NCI-H2029 treated with DMSO at 0.1 percent for 48 hours (cell line): ENCODE measurements at regions not wholly inside any gene's neighbourhood (a gene's known extent, or its start where the extent isn't known, plus 50 kb on each side); places are given as distances from the start of the nearest gene placed in this dataset.
A peak's percentile ranks its signal among the peaks of the same experiment; 100 is the strongest.

ENCODE experiments used
- DNase-seq: peaks from one replicate; lab custom pipeline; 2025; lab: John Stamatoyannopoulos, UW

DNA sequence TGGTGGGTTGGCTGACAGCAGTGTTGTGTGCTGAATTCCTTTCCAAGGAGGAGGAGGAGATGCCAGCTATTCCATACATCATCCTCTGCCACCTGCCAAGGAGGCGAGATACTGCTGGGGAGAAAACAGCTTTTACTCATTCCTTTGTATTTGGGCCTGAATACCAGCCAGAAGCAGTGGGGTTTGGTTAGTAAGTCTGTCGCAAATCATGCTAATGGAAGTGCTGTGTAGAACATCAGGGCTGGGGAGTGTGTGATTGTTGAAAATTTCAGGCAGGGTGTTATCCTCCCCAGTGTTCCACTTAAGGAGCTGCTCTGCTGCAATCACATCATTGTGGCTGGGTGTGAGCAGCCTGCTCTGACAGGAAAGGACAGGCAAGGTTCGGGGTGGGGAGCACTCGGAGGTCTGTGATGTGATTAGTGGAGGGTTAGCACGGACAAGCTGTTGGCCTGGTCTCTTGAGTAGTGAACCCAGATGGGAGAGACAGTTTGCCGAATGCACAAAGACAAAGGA is 128.2 kb upstream of the DLX2 start:
- no peak for DNase-seq

DNA sequence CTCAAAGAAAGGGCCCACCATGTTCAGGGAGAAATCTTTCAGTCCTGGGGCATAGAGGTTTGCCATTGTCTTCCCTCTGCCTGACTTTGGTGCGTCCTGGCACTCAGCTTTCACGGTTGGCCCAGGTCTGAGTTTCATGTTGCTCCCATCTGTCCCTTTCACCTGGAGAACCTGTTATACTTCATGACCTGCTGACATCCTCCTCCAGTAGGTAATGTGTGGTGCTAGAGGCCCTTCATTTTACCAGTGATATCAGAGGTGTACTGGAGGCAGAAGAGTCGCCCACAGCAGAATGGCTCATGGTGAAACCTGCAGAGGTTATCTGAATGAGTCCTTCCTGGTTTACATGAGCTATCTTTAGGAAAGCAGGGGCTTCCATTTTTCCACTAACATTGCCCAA is 128.8 kb upstream of the DLX2 start:
- DNase-seq = no peak

DNA sequence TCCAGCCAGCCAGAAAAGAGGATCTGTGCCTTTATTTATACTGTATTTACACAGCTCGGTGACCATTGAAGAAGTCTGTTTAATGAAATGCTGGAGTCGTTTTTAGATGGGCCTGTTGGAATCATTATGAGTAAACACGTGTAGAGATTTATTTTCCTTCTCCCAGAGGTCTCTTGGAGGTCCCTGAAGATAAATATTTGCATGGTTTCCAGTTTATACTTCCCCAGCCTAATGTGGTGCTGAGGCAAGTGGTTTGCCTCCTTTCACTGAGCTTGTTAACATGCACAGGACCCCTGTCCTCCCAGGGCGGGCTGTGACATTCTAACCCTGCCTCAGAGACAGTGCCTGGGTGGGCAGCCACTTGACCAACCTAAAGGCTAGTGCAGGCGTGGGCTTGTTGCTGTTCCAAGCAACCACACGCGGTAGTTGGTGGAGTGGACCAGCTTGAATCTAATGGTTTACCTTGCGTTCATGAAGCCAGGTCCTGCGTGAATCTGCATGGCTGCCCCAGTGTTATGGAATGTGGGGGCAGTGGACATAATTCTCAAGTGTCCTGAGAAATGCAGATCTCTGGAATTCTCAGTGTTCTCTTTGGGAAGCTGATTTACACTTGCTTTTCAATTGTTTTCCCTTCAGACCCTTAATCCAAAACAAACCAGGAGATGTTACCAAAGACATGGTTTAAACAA is 130.2 kb upstream of the DLX2 start:
- DNase-seq = no peak

DNA sequence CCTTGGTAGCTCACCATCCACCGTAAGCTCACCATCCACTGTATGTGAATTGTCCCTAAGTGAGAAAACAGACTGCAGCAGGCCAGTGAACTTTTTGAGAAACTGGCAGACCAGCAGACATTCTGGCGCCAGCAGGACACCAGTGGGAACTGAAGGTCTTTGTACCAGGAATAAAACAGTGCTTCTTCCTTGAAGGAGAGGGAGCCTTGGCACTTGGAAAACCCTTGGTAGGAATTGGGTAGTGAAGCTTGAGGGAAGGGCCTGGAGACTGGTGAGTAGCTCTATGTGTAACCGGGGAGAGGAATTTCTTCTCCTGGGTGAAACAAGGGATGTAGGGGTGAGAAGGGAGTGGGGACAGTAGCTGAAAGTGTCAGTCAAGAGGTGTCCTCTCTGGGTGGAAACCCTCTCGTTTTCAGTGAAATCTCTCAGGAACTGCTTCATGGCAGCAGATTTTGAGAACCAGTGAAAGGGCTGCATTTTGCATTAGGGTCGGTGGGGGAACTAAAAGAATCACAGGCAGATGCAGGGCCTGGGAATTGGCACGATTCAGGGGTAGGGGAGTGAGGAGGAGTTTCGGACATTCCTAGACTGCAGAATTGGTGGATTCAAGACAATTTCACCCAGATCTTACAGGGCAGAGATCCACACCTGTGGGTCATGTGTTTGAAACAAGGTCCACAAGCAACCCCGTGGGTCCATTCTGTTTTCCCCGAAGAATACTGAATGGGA is 131.5 kb upstream of the DLX2 start:
- no peak for DNase-seq

DNA sequence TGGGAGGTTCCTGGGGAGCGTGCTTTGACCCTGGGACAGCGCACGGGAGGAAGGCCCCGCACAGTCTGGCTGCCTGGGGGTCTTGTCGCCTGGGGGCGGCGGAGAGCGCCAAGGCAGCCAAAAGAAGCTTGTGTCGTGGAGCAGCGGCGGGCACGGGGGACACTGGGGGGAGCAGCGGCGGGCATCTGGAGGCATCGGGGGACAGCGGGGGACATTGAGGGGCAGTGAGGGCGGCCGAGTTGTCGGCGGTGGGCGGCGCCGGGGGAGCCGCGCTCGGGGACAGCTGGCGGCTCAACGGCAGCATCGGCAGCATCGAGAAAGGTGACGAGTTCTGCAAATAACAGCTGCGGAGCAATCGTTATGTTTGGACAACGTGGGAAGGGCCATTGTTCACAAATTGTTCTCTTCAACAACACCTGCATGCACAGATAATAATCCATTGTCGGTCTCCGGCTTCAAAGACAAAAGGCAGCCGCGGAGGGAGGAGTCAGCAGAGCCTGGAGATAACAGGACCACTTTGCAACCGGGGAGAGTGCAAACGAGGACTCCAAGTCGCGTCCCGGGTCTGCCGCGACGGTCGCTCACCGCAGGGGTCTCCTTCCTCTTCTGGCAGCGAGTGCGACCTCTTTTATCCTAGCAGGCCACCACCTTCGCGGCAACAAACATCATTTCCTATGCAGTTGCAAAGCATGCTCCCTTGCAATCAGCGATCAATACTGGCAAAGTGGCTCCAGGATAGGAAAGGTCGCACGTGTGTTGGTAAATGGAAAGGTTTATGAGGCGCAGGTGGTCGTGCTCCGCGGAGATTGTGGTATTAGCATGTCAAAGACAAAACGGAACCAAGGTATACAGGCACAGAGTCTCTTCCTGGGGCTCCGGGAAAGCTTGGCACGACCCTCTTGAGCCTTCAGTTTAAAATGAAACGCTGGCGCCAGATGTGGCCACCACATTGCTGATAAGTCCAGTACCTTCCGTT is 132.3 kb upstream of the DLX2 start:
- peak; percentile 50 for DNase-seq

DNA sequence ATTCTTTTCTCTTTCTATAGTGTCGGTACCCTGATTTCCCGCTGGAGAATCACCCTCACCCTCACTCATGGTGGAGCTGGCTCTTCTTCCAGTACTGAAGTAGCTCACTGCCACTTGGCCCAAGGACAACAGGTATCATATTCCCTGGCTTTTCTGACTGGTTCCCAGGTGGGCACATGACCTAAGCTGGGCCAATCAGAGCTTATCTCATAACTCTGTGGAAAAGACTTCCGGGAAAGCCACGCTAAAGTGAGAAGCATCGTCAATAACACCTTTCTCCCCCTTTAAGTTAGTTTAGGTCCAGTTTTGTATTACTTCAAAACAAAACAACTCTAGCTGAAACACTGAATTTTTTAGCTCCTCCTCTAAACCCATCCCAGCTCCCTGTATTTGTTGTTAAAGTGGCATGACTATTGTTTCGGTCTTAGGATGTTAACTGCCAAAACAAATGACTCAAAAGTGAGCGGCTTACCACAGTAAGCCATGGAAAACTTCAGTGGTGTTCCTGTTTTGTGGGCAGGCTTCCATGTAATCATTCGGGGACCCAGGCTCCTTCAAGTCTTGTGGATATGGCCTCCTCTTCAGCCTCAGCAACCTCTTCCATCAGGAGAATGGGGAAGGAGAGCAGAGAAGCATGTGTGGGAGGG is 137.4 kb upstream of the DLX2 start:
- peak; percentile 60 for DNase-seq

DNA sequence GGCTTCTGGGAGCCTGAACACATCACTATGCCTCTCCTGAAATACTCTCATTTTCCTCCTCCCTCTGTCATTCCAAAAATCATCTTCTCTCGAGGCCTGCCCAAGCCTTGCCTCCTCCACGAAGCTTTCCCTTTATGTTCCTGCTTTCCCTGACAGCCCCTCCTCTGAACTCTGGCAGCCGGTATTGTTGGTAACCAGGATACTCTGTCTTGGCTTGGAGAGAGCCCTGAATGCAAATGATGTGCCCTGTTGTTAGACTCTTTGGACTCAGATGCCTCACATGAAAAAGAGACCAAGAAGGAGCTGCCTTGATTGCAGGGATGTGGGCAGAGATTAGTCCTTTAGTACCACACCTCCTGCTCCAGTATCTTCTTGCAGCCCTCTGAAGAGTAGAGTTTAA is 138.5 kb upstream of the DLX2 start:
- no peak for DNase-seq

DNA sequence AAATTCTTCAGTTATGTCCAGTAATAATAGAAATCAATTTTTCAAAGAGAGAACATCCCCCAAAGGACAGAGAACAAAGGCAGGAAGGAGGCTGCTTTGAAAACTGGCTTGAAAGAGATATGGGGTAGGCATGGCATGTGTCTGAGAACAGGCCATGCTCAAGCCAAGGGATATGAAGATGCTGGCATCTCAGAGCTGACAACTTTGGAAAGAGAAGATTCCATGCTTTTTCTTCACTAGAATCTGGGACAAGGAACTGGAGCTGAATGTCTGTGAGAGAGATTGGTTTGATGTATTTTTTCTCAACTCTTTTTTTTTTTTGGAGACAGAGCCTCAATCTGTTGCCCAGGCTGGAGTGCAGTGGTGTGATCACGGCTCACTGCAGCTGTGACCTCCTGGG is 139.8 kb upstream of the DLX2 start:
- no peak for DNase-seq

DNA sequence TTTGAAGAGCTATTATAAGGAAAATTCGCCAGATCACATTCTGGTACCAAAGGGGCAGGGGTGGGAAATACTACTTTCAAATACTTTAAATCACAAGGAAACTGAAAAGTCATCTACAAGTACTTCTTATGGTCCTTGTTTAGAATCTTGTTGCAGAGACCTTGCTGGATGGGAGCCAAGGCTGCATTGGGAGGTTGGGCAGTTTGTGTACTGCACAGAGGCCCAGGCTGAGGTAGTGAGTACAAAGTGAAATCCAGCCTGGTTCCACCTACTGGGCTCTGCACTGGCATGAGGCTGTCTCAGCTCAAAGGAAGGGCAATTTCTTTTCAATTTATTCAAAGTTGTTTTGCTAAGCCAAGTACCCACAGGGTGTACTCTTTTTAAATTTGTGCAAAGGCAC is 140.3 kb upstream of the DLX2 start:
- DNase-seq = no peak

DNA sequence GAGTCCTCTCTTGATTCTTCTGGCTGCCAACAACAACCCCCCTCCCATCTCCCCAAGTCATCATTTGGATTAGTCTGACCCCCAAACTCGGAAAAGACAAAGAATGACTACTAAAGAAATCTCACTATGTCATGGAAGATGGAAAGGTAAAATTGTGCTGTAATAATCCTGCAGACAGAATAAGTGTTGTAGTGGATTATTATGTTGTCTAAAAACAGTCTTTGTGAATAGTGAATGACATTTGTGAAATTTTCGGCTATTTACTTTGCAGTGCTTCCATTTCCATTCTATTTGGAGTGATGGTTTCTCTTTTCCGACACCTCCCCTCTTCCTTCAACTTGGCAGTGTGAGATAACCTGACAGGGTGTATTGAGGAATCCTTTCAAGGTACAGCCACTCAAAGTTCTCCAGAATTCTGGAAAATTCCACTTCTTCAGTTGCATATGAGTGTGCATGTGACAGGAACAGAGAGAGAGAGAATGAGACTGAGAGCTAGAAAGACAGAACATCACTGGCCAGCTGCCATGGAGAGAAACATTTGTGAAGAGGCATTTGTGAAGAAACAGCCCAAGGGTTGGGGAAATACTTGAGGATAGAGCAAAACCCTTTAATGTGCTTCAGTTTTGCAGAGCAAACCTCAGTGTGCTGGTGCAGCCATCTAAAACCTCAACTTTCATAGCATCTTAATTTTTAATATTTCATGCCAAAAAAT is 141.9 kb upstream of the DLX2 start:
- no peak for DNase-seq

DNA sequence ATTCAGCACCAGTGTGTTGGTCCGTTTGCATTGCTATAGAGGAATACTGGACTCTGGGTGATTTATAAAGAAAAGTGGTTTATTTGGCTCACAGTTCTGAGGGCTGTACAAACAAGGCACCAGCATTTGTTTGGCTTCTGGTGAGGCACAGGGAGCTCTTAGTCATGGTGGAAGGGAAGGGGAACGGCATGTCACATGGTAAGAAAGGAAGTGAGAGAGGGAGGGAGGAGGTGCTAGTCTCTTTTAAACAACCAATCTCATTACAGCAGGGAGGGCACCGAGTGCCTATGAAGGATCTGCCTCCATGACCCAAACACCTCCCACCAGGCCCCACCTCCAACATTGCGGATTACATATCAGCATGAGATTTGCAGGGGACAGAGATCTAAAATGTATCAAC is 143.9 kb upstream of the DLX2 start:
- no peak for DNase-seq

DNA sequence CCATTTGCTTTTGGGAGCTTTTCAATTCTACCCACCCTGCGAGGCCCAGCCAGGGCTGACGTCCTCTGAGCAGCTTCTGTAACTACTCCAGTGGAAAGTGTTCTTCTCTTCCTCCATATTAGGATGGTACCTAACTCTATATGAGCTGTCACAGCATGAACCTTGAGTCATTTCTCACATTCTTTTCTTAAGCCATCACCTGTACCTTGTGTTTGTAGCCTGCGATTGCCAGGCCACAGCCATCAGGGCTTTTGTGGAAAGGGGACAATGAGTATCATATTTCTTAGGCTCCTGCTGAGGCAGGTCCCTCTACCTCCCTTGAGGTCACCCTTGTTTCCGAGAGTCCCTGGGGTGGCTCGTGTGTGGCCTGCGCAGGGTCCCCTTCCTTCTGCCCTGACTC is 144.5 kb upstream of the DLX2 start:
- no peak for DNase-seq

DNA sequence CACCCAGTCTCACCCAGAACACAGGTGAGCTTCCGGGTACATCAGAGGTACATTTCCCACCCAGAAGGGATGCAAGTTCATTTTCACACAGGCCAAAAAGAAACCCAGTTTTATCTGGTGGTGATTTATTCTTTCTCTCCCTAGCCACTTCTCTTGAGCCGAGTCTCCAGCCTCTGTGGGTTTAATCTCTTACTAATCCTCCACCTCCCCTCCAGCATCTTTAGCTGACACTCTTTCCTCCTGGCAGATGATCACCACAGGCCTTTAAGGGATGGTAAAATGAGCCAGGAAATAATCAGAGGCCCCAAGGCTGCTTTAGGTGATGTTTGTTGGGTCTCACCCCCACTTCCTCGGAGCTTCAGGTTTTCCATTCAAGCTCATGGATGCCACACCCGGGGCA is 145.7 kb upstream of the DLX2 start:
- no peak for DNase-seq

DNA sequence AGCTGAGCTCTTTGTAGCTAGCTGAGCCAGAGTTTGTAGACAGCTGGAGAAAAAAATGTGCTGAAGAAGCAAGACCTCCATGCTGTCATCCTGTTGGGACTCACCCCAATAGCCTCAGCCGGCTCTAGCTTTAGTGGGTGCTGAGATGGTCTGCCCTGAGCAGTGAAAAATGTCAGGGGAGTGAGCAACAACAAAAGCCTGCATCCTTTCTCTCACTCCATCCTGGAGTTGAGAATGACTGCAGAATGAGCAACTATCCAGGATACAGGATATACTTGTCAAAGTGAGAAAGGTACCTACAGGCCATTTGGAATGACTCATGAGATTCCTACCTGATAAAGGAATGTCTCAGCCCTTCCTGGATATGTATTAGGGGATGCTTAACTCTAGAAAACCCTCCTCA is 146.1 kb upstream of the DLX2 start:
- DNase-seq = no peak

DNA sequence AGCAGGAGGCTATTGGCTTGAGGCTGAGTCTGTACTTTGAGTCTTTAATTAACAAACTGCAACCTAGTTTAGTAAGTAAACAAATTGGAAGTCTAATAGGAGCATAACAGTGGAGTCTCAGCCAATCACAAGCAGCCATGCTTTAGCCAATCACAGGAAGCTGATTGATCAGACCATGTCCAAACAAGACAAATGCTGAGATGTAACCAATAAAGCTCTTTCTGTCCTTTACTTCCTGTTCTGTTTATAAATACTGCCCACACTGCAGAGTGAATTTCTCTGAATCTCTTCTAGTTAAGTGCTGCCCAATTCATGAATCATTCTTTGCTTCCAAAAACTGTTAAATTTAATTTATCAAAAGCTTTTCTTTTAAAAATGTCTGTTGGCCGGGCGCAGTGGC is 146.6 kb upstream of the DLX2 start:
- no peak for DNase-seq

DNA sequence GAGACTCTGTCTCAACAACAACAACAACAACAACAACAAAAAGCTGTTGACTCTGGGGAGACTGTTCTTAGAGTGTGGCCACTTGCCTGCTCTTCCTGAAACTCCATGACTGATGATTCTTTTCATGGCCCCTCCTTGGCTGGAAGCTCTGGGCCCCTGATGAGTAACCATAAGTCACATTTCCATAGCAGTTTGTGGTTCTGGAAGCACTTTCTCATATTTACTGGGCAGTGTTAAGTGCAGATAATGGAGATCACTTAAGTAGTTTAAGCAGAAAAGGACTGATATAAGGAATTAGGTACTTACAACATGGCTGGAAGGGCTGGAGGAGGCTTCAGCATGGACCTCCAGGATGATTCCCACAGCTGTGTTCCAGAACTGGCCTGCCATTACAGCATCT is 147.3 kb upstream of the DLX2 start:
- DNase-seq = no peak

DNA sequence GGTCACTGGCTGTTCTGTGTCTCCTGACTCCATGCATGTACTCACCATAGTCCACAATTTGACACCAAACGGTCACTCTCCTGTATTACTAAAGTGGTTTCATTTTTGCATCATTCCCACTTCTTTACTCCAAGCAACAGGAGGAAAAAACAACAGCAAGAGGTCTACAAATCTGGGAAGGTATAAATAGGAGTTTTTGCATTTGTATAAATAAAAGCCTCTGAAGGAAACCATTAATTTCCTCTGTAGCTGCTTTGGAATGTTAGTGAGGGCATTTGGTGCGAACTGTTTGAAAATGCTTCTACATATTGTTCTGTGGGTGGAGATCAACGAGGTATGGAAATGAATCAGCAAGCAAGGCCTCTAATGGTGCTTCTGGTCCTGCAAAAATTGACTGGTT is 148.5 kb upstream of the DLX2 start:
- no peak for DNase-seq

DNA sequence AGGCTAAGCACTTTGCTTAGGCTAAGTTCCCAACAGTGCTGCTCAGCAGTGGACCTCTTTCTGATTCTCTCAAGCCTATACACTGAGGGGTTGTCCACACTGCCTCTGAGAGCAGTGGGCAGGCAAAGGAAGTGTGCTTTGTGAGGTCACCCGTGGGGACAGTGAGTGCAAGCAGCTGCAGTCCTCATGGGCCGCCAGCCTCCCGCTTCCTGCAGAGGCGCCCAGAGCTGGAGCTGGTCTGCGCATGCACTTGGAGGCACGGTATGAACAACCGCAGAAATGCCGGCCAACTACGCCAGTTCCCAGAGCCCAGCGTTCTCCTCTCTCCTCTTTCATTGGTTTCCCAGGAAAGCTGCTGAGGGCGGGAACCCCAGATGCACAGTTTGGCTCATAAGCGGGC is 149.5 kb upstream of the DLX2 start:
- no peak for DNase-seq

DNA sequence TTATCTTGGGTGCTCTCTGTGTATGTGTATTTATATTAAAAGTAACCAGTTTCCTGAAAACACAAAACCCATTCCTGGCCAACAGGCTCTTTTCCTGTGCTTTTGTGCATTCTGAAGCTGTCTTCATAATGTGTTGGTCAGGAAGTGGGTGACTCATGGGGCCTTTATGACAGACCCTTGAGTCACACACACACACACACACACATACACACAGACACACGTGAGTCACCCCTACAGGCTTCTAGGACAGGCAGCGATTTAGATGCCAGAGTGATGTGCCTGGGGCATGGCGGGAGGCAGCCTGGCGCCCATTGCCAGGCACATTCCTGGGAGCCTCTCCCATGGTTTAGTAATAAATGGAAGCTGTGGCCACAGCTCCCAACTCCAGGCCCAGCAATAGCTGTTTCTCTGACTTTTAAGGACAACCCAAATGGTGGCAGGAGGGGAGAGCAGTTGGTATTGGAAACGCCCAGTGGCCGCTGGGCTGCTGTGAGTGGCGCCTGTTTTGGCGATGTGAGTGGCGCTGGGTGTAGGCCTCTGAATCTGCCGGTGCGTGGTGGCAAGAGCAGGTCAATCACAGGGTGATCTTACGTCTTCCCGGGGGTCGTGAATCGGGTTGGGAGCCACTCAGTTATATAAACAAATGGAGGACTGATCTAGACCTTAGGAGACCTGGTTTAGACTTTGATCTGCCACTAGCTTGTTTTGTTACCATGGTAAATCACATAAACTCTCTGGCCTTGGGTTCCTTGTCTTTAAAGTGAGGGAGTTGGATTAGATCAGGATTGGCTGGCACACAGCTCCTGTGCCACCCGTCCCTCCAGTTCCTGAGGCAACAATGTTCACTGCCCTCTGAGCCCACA is 150.7 kb upstream of the DLX2 start:
- no peak for DNase-seq

DNA sequence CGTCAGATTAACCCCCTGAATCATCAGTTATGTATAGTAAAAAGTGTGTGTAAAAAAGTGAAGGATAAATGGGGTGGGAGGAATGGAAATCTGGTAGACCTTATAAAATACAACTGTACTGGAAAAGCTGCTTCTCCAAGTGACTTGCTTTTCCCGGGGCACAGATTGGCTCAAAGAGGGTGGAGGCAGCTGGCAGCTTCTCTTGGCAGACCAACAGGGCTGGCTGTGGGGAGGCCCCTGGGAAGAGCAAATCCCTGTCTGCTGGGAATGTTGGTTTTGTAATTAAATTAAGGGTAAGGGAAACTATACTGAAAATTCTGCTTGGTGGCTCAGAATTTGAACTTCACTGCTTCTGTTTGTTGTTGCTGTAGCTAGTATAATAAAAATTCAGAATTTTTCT is 154.2 kb upstream of the DLX2 start:
- DNase-seq = no peak
